ENCODE measurements at regions not wholly inside any gene's neighbourhood (a gene's known extent, or its start where the extent isn't known, plus 50 kb on each side); places are given as distances from the start of the nearest gene placed in this dataset.

DNA sequence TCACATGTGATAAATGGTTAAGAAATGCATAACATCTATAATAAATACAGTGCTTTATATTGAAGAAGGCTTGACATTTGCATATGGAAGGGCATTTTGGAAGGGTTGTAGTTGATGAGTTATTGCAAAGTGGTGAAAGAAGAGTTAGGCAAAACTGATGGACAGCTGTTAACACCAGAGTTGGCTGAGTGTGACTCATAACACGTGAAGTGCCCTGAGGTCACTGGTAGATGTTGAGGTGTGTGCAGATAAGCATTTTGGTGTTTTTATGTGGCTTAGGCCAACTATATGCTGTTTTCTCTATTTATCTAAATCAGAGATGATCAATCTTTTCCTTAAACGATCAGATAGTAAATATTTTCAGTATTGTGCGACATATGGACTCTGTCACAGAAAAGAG, 154.3 kb upstream of the KCNH7 start:
- H3K4me3 Mint-ChIP-seq: no peak overlapping the region
- no peaks in the 10 kb centered on the region for H3K27me3 Mint-ChIP-seq
- no peaks in the 10 kb centered on the region for H3K36me3 Mint-ChIP-seq
- ATAC-seq: no peak
- CTCF ChIA-PET: no interaction called here
- DNase-seq: no peak
- no peak overlapping the region for H3K27ac Mint-ChIP-seq
- H3K9me3 Mint-ChIP-seq (ENCODE audit: low read depth): no peaks in the 10 kb centered on the region
- no peaks in the 10 kb centered on the region for H3K4me1 Mint-ChIP-seq

DNA sequence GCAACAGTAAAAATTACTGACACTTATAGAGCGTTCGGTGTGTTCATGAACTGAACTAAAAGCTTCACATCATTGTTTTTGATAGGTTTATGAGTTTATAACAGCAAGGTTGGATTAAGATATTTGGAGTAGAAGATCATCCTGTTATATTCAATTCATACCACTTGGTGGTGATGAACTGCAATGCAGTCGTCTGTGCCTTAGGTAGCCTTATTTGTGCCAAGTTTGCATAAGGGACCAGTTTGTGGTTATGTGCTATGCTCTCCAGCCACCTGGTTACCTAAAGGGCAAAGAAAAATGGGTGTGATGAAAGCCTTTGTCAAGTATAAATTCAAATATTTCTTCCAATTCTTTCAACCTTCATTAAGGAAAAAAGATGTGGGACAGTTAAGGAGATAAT, 150.9 kb upstream of the KCNH7 start:
- H3K27ac Mint-ChIP-seq: no peak overlapping the region
- no peak for ATAC-seq
- no peak for DNase-seq

GRCh38 chr2:162974771-162975170, 136.2 kb upstream of the KCNH7 start:
- ATAC-seq: no peak
- H3K4me1 Mint-ChIP-seq: no peaks in the 10 kb centered on the region

More for the DNA sequence above, 150.9 kb upstream of the KCNH7 start:
- CTCF ChIA-PET: no interaction called here
- Mint-ChIP-seq H3K4me3 (no peak overlapping the region), H3K4me1 (no peaks in the 10 kb centered on the region), H3K36me3 (no peaks in the 10 kb centered on the region), H3K27me3 (no peaks in the 10 kb centered on the region), H3K9me3 (ENCODE audit: low read depth) (no peaks in the 10 kb centered on the region)

DNA sequence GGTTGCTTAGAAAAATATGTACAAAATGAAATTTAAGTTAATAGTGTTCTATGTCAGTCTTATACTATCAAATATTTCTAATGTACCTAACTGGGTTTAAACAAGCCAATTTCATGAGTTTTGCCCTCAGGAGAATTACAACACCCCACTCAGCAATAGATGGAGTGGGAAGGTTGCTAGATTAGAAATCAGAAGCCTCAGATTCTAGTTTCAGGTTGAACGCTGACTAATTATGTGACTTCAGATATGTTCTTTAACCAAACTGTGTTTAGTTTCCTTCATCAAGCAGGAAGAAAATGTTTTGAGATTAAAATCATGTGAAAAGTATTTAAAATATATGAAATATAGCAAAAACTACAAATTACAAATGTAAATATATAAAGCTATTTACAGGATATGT, 133.8 kb upstream of the KCNH7 start:
- DNase-seq: no peak
- no peak overlapping the region for H3K4me3 Mint-ChIP-seq
- H3K4me1 Mint-ChIP-seq: no peaks in the 10 kb centered on the region
- CTCF ChIA-PET: no interaction called here
- H3K27ac Mint-ChIP-seq: no peak overlapping the region
- no peaks in the 10 kb centered on the region for H3K36me3 Mint-ChIP-seq
- peaks cover 2% of the 10 kb centered on the region for H3K9me3 Mint-ChIP-seq (ENCODE audit: low read depth)
- no peak for ATAC-seq
- H3K27me3 Mint-ChIP-seq: no peaks in the 10 kb centered on the region

More at GRCh38 chr2:162974771-162975170, 136.2 kb upstream of the KCNH7 start:
- Mint-ChIP-seq H3K36me3 (no peaks in the 10 kb centered on the region), H3K4me3 (no peak overlapping the region), H3K27me3 (no peaks in the 10 kb centered on the region), H3K27ac (no peak overlapping the region), H3K9me3 (ENCODE audit: low read depth) (peaks cover 2% of the 10 kb centered on the region)
- DNase-seq: no peak
- CTCF ChIA-PET: no interaction called here

GRCh38 chr2:162968306-162968705, 129.7 kb upstream of the KCNH7 start:
- ATAC-seq (no peak), DNase-seq (no peak)
- H3K4me3 Mint-ChIP-seq: no peak overlapping the region
- H3K27me3 Mint-ChIP-seq: no peaks in the 10 kb centered on the region
- H3K9me3 Mint-ChIP-seq (ENCODE audit: low read depth): peaks cover 2% of the 10 kb centered on the region
- no peaks in the 10 kb centered on the region for H3K4me1 Mint-ChIP-seq
- CTCF ChIA-PET: no interaction called here
- no peaks in the 10 kb centered on the region for H3K36me3 Mint-ChIP-seq
- H3K27ac Mint-ChIP-seq: no peak overlapping the region

DNA sequence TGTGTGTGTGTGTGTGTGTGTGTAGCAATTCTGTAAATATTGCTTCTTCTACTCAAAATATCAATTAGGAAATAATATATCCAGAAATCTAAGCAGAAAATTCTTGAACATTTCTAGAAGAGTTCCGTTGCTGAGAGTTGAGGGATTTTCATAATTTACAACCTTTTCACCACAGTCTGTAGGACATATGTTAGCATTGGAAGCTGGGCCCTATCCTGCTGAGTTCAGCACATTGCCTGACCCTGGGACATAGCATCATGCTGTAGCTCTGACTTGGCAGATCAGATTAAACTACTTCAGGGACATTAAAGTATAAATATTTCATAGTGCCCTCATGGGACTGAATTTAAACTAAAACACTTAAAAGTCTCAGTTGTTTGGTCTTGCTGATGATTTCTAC, 129.2 kb upstream of the KCNH7 start:
- CTCF ChIA-PET: no interaction called here
- Mint-ChIP-seq H3K4me1 (no peaks in the 10 kb centered on the region), H3K4me3 (no peak overlapping the region), H3K36me3 (no peaks in the 10 kb centered on the region), H3K27ac (no peak overlapping the region), H3K9me3 (ENCODE audit: low read depth) (peaks cover 2% of the 10 kb centered on the region), H3K27me3 (no peaks in the 10 kb centered on the region)
- DNase-seq (no peak), ATAC-seq (no peak)

DNA sequence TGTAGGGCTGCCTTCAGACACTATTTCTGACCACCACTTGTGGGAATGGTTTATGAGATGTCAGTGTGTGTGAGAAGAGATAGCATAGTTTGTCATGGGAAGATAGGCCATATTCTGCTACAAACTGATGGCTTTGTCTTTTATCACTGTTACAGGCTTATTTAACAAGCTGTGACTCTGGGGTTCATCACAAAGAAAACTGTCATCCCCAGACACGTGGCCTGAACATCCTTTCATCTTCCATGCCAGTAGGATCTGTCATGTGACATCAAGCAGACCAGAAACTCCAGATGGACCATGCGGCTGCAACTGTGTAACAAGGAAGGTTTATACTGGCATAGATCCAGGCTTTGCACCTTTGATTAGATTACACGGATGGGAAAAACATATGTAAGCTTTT, 128.6 kb upstream of the KCNH7 start:
- Mint-ChIP-seq H3K36me3 (no peaks in the 10 kb centered on the region), H3K9me3 (ENCODE audit: low read depth) (peaks cover 2% of the 10 kb centered on the region), H3K27me3 (no peaks in the 10 kb centered on the region), H3K4me3 (no peak overlapping the region), H3K4me1 (no peaks in the 10 kb centered on the region), H3K27ac (no peak overlapping the region)
- ATAC-seq (no peak), DNase-seq (no peak)
- CTCF ChIA-PET: no interaction called here

DNA sequence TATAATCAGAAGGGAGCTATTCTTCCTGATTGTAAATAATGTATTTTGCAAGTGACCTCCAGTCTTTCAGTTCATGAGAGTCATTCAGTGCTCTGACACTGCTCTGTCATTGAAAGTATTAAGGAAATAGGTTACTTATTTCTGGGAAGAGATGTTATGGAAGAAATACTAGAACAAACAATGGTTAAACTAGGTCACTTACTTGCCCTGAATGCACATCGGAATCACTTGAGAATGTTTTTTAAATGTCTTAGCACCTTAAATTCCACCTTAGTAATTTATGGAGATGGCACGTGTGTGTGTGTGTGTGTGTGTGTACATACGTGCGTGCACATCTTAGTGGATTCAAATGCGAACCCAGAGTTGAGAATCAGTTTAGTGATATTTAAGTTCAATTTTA, 126.6 kb upstream of the KCNH7 start:
- Mint-ChIP-seq H3K27me3 (no peaks in the 10 kb centered on the region), H3K4me1 (no peaks in the 10 kb centered on the region), H3K9me3 (ENCODE audit: low read depth) (no peaks in the 10 kb centered on the region), H3K4me3 (no peak overlapping the region), H3K36me3 (no peaks in the 10 kb centered on the region), H3K27ac (no peak overlapping the region)
- no peak for ATAC-seq
- no peak for DNase-seq
- CTCF ChIA-PET: no interaction called here

DNA sequence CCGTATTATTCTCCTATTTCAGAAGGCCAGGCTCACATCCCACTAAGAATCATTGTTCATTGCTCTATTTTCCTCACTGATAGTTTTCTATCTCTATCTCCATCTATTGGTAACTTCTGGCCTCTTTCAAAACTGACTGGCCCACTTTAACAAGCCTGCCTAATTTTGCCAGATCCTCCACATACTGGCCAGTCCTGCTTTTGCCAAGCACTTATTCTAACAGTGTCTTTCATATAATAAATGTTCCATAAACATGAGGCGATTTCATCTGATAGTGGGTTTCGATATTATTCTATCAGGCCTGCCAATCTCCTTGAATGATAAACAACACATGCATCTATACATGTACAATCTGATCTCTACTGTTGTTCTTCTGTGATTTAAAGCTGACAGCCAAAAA, 125.9 kb upstream of the KCNH7 start:
- CTCF ChIA-PET: no interaction called here
- no peaks in the 10 kb centered on the region for H3K4me1 Mint-ChIP-seq
- ATAC-seq: no peak
- no peak overlapping the region for H3K27ac Mint-ChIP-seq
- H3K36me3 Mint-ChIP-seq: no peaks in the 10 kb centered on the region
- H3K9me3 Mint-ChIP-seq (ENCODE audit: low read depth): no peaks in the 10 kb centered on the region
- H3K27me3 Mint-ChIP-seq: no peaks in the 10 kb centered on the region
- no peak overlapping the region for H3K4me3 Mint-ChIP-seq
- no peak for DNase-seq

DNA sequence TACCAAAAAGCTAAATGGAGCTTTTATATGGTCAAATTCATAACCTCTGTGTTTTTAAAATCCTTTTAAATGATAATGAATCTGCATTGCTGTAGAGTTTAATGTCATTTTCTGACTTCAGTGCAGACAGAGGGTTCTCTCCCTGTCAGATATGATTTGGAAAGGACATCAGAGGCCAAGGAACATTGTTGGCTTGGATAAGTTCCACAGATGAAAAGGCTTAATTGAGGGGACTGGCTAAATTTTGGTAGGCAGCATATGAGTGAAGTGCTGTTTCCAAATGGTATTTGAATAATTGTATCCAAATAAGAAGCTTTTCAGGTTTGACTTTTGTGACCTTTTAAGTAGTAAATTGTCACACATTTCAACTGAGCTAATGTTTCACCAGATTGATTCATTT, 124.6 kb upstream of the KCNH7 start:
- Mint-ChIP-seq H3K27ac (no peak overlapping the region), H3K36me3 (no peaks in the 10 kb centered on the region), H3K4me3 (no peak overlapping the region), H3K27me3 (no peaks in the 10 kb centered on the region), H3K4me1 (no peaks in the 10 kb centered on the region), H3K9me3 (ENCODE audit: low read depth) (peaks cover 6% of the 10 kb centered on the region)
- no peak for ATAC-seq
- CTCF ChIA-PET: no interaction called here
- DNase-seq: no peak

DNA sequence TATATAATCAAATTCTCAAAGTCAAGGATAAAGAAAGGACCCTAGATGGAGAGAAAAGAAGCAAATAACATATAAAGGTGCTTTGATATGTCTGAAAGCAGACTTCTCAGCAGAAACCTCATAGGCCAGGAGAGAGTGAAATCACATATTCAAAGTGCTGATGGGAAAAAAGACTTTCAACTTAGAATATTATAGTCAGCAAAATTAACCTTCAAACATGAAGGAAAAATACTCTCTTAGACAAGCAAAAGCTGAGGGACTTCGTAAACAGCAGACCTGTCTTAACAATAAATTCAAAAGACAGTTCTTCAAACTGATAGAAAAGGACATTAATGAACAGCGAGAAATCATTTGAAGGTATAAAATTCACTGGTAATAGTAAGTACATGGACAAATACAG, 107.2 kb upstream of the KCNH7 start:
- DNase-seq (no peak), ATAC-seq (no peak)
- Mint-ChIP-seq H3K4me1 (no peaks in the 10 kb centered on the region), H3K4me3 (no peak overlapping the region), H3K36me3 (no peaks in the 10 kb centered on the region), H3K27ac (no peak overlapping the region), H3K27me3 (no peaks in the 10 kb centered on the region), H3K9me3 (ENCODE audit: low read depth) (peaks cover 6% of the 10 kb centered on the region)
- CTCF ChIA-PET: no interaction called here

GRCh38 chr2:162938387-162938786, 99.8 kb upstream of the KCNH7 start:
- DNase-seq (no peak), ATAC-seq (no peak)
- H3K27ac Mint-ChIP-seq: no peak overlapping the region
- CTCF ChIA-PET: no interaction called here
- peaks cover 2% of the 10 kb centered on the region for H3K9me3 Mint-ChIP-seq (ENCODE audit: low read depth)
- no peaks in the 10 kb centered on the region for H3K36me3 Mint-ChIP-seq
- no peaks in the 10 kb centered on the region for H3K27me3 Mint-ChIP-seq
- no peaks in the 10 kb centered on the region for H3K4me1 Mint-ChIP-seq
- no peak overlapping the region for H3K4me3 Mint-ChIP-seq

GRCh38 chr2:162934191-162934590, 95.6 kb upstream of the KCNH7 start:
- ATAC-seq (no peak), DNase-seq (no peak)
- Mint-ChIP-seq H3K27ac (no peak overlapping the region), H3K27me3 (no peaks in the 10 kb centered on the region), H3K36me3 (no peaks in the 10 kb centered on the region), H3K4me1 (no peaks in the 10 kb centered on the region), H3K4me3 (no peak overlapping the region), H3K9me3 (ENCODE audit: low read depth) (no peaks in the 10 kb centered on the region)
- CTCF ChIA-PET: no interaction called here

GRCh38 chr2:162932416-162932815, 93.8 kb upstream of the KCNH7 start:
- no peaks in the 10 kb centered on the region for H3K4me1 Mint-ChIP-seq
- no peak overlapping the region for H3K27ac Mint-ChIP-seq
- H3K9me3 Mint-ChIP-seq (ENCODE audit: low read depth): no peaks in the 10 kb centered on the region
- H3K4me3 Mint-ChIP-seq: no peak overlapping the region
- no peaks in the 10 kb centered on the region for H3K27me3 Mint-ChIP-seq
- no peak for ATAC-seq
- DNase-seq: no peak
- CTCF ChIA-PET: no interaction called here
- no peaks in the 10 kb centered on the region for H3K36me3 Mint-ChIP-seq

DNA sequence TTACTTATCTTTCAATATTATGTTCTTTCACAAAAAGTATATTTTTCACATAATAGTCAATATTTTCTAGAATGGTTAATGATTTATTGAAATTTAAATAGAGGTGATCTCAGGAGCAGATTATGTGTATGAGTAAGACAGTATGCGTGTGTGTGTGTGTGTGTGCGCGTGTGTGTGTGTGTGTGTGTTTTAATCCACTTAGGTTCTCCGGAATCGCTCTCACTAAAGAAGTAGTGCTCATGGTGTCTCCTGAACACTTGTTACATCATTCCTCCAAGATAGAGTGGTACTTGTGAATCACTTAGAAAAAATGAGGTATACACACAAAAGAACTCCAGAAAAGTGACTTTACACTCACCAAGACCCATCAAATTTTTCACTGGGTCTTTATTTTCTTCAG, 91.0 kb upstream of the KCNH7 start:
- H3K4me3 Mint-ChIP-seq: no peak overlapping the region
- H3K4me1 Mint-ChIP-seq: no peaks in the 10 kb centered on the region
- no peaks in the 10 kb centered on the region for H3K27me3 Mint-ChIP-seq
- H3K9me3 Mint-ChIP-seq (ENCODE audit: low read depth): no peaks in the 10 kb centered on the region
- ATAC-seq (no peak), DNase-seq (no peak)
- H3K36me3 Mint-ChIP-seq: no peaks in the 10 kb centered on the region
- no peak overlapping the region for H3K27ac Mint-ChIP-seq
- CTCF ChIA-PET: no interaction called here

All from activated CD8-positive, alpha-beta memory T cell treated with anti-CD3 and anti-CD28 coated beads, Interleukin-2, amount 10 ng/mL, durations not matched to agents 7 days and 5 days (primary cell).